IMR-90 (cell line): ENCODE measurements at regions not wholly inside any gene's neighbourhood (a gene's known extent, or its start where the extent isn't known, plus 50 kb on each side); places are given as distances from the start of the nearest gene placed in this dataset.

ENCODE experiments used
- ATAC-seq: fragments of 200-7000 bp; cut with Tn5 transposase; 2 replicates; pipeline ENCODE4 v1.9.1; 2020; ENCODE audit warnings: low read depth, mild to moderate bottlenecking, moderate library complexity
- BruUV-seq: library from RNA; stranded (reverse); fragments of 400-500 nt; replicated peaks from 2 replicates; lab custom pipeline; 2021; lab: Mats Ljungman, UMichigan
- CTCF ChIA-PET: fragments of 300-600 bp; formaldehyde crosslinking; extraction: SDS; loops from one replicate; lab custom pipeline; 2021; ENCODE audit warnings: antibody characterized with exemption; lab: Yijun Ruan, JAX
- POLR2A ChIA-PET: fragments of 300-600 bp; sonication (Branson Sonifier 250); formaldehyde crosslinking; loops from one replicate; lab custom pipeline; 2022; ENCODE audit warnings: antibody characterized with exemption; ENCODE audit not compliant: unreplicated experiment; lab: Charles Lee
- DNase-seq: peaks from one replicate; pipeline ENCODE4 v3.0.0; 2013
- H2AFZ ChIP-seq: replicated peaks from 2 replicates; pipeline ENCODE3; 2013; ENCODE audit warnings: low read length, mild to moderate bottlenecking; ENCODE audit not compliant: poor library complexity
- H2AK5ac ChIP-seq: 2 replicates; pipeline ENCODE4 v1.6.1; 2013; ENCODE audit warnings: low read depth, low read length, inconsistent platforms
- H2AK9ac ChIP-seq: replicated peaks from 2 replicates; pipeline ENCODE3; 2013; ENCODE audit warnings: mild to moderate bottlenecking, low read depth, low read length, moderate library complexity; ENCODE audit not compliant: poor library complexity
- H2BK120ac ChIP-seq: 2 replicates; pipeline ENCODE4 v1.6.1; 2013; ENCODE audit warnings: low read depth, low read length, inconsistent platforms
- H2BK15ac ChIP-seq: 3 replicates; pipeline ENCODE4 v1.6.1; 2013; ENCODE audit warnings: low read depth, low read length, inconsistent platforms
- H2BK20ac ChIP-seq: 2 replicates; pipeline ENCODE4 v1.6.1; 2013; ENCODE audit warnings: low read depth, mild to moderate bottlenecking, inconsistent platforms, low read length, moderate library complexity
- H2BK5ac ChIP-seq: 2 replicates; pipeline ENCODE4 v1.6.1; 2013; ENCODE audit warnings: mild to moderate bottlenecking, low read depth, low read length, inconsistent platforms; ENCODE audit not compliant: poor library complexity, severe bottlenecking
- H3K14ac ChIP-seq: replicated peaks from 2 replicates; pipeline ENCODE4 v1.6.1; 2013; ENCODE audit warnings: low read depth, low read length, inconsistent platforms
- H3K18ac ChIP-seq: 2 replicates; pipeline ENCODE4 v1.6.1; 2013; ENCODE audit warnings: low read depth, low read length, control low read depth
- H3K23ac ChIP-seq: 2 replicates; pipeline ENCODE4 v1.6.1; 2013; ENCODE audit warnings: low read depth, low read length, inconsistent platforms
- H3K27ac ChIP-seq: 2 replicates; pipeline ENCODE4 v1.5.1; 2013; ENCODE audit warnings: mild to moderate bottlenecking, control low read depth, low read length; ENCODE audit not compliant: insufficient read depth
- H3K27me3 ChIP-seq: 2 replicates; pipeline ENCODE4 v1.6.1; 2013; ENCODE audit warnings: low read length; ENCODE audit not compliant: control insufficient read depth, insufficient read depth
- H3K36me3 ChIP-seq: 2 replicates; pipeline ENCODE4 v1.6.1; 2013; ENCODE audit warnings: low read length, mixed read lengths; ENCODE audit not compliant: control insufficient read depth, insufficient read depth
- H3K4ac ChIP-seq: 2 replicates; pipeline ENCODE4 v1.6.1; 2013; ENCODE audit warnings: low read depth, low read length, inconsistent platforms
- H3K4me1 ChIP-seq: 2 replicates; pipeline ENCODE4 v1.6.1; 2013; ENCODE audit warnings: low read length, mixed read lengths; ENCODE audit not compliant: control insufficient read depth, insufficient read depth
- H3K4me2 ChIP-seq: 2 replicates; pipeline ENCODE4 v1.6.1; 2013; ENCODE audit warnings: low read depth, mild to moderate bottlenecking, control low read depth, low read length, moderate library complexity
- H3K4me3 ChIP-seq: 2 replicates; pipeline ENCODE4 v1.5.1; 2013; ENCODE audit warnings: low read depth, mild to moderate bottlenecking, control low read depth, low read length, moderate library complexity; ENCODE audit not compliant: insufficient read depth
- H3K56ac ChIP-seq: 2 replicates; pipeline ENCODE4 v1.6.1; 2013; ENCODE audit warnings: low read length, inconsistent platforms; ENCODE audit not compliant: insufficient read depth; ENCODE audit errors: extremely low read depth
- H3K79me1 ChIP-seq, 2 experiments: 2 replicates each; pipeline ENCODE4 v1.6.1; 2013; ENCODE audit warnings: low read length in 2 of 2, inconsistent platforms in 1 of 2, low read depth in 1 of 2
- H3K9ac ChIP-seq: 2 replicates; pipeline ENCODE4 v1.6.1; 2013; ENCODE audit warnings: low read depth, low read length, control low read depth
- H3K9me1 ChIP-seq: 2 replicates; pipeline ENCODE4 v1.6.1; 2013; ENCODE audit warnings: low read length, inconsistent platforms; ENCODE audit not compliant: insufficient read depth
- H3K9me3 ChIP-seq: 2 replicates; pipeline ENCODE4 v1.6.1; 2013; ENCODE audit warnings: low read length; ENCODE audit not compliant: control insufficient read depth, insufficient read depth
- H4K20me1 ChIP-seq: 2 replicates; pipeline ENCODE4 v1.6.1; 2013; ENCODE audit warnings: low read length, inconsistent platforms; ENCODE audit not compliant: insufficient read depth
- H4K5ac ChIP-seq: 2 replicates; pipeline ENCODE4 v1.6.1; 2013; ENCODE audit warnings: mild to moderate bottlenecking, low read depth, low read length, control low read depth
- H4K8ac ChIP-seq, 2 experiments: 2 replicates each; pipeline ENCODE4 v1.6.1; 2013; ENCODE audit warnings: low read depth in 2 of 2, low read length in 2 of 2, control low read depth in 1 of 2, inconsistent platforms in 1 of 2
- H4K91ac ChIP-seq: 2 replicates; pipeline ENCODE4 v1.6.1; 2013; ENCODE audit warnings: low read depth, low read length, inconsistent platforms; ENCODE audit not compliant: insufficient read depth
- BHLHE40 ChIP-seq: fragments of 150-350 bp; IDR thresholded peaks from 2 replicates; pipeline ENCODE4 v1.6.1; 2016; ENCODE audit warnings: mild to moderate bottlenecking, low read depth, low read length
- CEBPB ChIP-seq: IDR thresholded peaks from 2 replicates; pipeline ENCODE4 v1.6.1; 2012; ENCODE audit warnings: low read depth, low read length, improper control_type of control experiment
- CHD1 ChIP-seq: IDR thresholded peaks from 2 replicates; pipeline ENCODE4 v1.6.1; 2012; ENCODE audit warnings: low read depth, low read length, improper control_type of control experiment
- ELK1 ChIP-seq: fragments of 150-350 bp; IDR thresholded peaks from 2 replicates; pipeline ENCODE4 v1.6.1; 2016; ENCODE audit warnings: low read depth, mild to moderate bottlenecking, low read length, moderate library complexity, borderline replicate concordance
- FOS ChIP-seq: fragments of 150-350 bp; IDR thresholded peaks from 2 replicates; pipeline ENCODE4 v1.6.1; 2016; ENCODE audit warnings: low read depth, low read length
- MAFK ChIP-seq: IDR thresholded peaks from 2 replicates; pipeline ENCODE4 v1.6.1; 2012; ENCODE audit warnings: low read depth, low read length, improper control_type of control experiment
- MAZ ChIP-seq: IDR thresholded peaks from 2 replicates; pipeline ENCODE4 v1.6.1; 2012; ENCODE audit warnings: low read depth, mild to moderate bottlenecking, low read length, improper control_type of control experiment, moderate library complexity, borderline replicate concordance
- MXI1 ChIP-seq: IDR thresholded peaks from 2 replicates; pipeline ENCODE4 v1.6.1; 2012; ENCODE audit warnings: low read depth, mild to moderate bottlenecking, low read length, moderate library complexity, borderline replicate concordance
- NFE2L2 ChIP-seq: fragments of 150-350 bp; IDR thresholded peaks from 2 replicates; pipeline ENCODE4 v1.6.1; 2016; ENCODE audit warnings: low read depth, mild to moderate bottlenecking, low read length
- POLR2A ChIP-seq: IDR thresholded peaks from 2 replicates; pipeline ENCODE4 v1.6.1; 2012; ENCODE audit warnings: mild to moderate bottlenecking, low read depth, low read length
- RAD21 ChIP-seq: IDR thresholded peaks from 2 replicates; pipeline ENCODE4 v1.6.1; 2012; ENCODE audit warnings: low read length, improper control_type of control experiment
- RCOR1 ChIP-seq: IDR thresholded peaks from 2 replicates; pipeline ENCODE4 v1.6.1; 2012; ENCODE audit warnings: mild to moderate bottlenecking, low read length, improper control_type of control experiment; ENCODE audit not compliant: insufficient replicate concordance
- RFX5 ChIP-seq: IDR thresholded peaks from 2 replicates; pipeline ENCODE4 v1.8.0; 2012; ENCODE audit warnings: low read depth, mild to moderate bottlenecking, low read length, moderate library complexity
- SMC3 ChIP-seq: fragments of 150-350 bp; IDR thresholded peaks from 2 replicates; pipeline ENCODE4 v1.6.1; 2016; ENCODE audit warnings: low read depth, mild to moderate bottlenecking, antibody characterized with exemption, low read length, moderate library complexity
- WGBS, 2 experiments: methylation state at CpG; one replicate each; pipeline versions ENCODE4 v1.1.5 to v1.1.7; 2013; ENCODE audit warnings: missing lambda C conversion rate in 2 of 2; ENCODE audit not compliant: insufficient read length in 1 of 2; ENCODE audit errors: extremely low coverage in 2 of 2; 5-methylcytosine and 5-hydroxymethylcytosine counted together
- dilution Hi-C: fragments of 300-500 bp; cut with HindIII; formaldehyde crosslinking; loops from one replicate; pipeline ENCODE4 v1.14.3; 2018; ENCODE audit warnings: low sequenced_read_pairs; ENCODE audit not compliant: unreplicated experiment
- in situ Hi-C: fragments of 300-500 bp; cut with MboI; formaldehyde crosslinking; loops from 3 replicates; pipeline ENCODE4 v1.14.3; 2019; ENCODE audit warnings: low sequenced_read_pairs, inconsistent platforms, mixed read lengths
- intact Hi-C: fragments of 100-400 bp; cut with micrococcal nuclease; formaldehyde crosslinking; loops from 2 replicates; pipeline ENCODE4 v1.10.0; 2022
- TF ChIP-seq, protein P1 (sequence below): conservative IDR thresholded peaks from 2 replicates; pipeline ENCODE4 v1.5.1; 2012; ENCODE audit warnings: mild to moderate bottlenecking, low read depth, low read length, improper control_type of control experiment
- TF ChIP-seq, protein P2 (sequence below): fragments of 150-350 bp; IDR thresholded peaks from 2 replicates; pipeline ENCODE4 v1.6.1; 2017; ENCODE audit warnings: mild to moderate bottlenecking, antibody characterized with exemption, low read length, low read depth

DNA sequence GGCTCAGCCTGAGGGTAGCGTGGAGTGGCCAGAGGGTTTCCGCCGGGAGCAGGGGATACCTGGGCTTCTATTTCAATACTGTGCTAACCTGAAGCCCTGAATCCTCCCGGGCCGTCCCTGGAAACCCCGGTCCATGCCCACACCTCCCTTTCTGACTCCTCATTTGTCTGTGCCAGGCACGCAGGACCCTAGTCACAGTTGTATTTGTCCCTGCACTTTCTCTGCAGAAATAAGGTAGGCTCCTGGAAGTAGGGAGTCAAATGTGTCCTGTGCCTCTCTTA is 418.8 kb upstream of the HS6ST1 start:
- H2BK120ac ChIP-seq: no peak overlapping the region
- DNase-seq (no peak), ATAC-seq (no peak)
- no peak overlapping the region for H2BK5ac ChIP-seq
- H2BK20ac ChIP-seq: no peak overlapping the region
- in situ Hi-C loops (loop anchor here (25.0 kb wide), 1 partner anchor 675 kb away; no protein-coding TSS in a partner anchor), intact Hi-C loops (loop anchor here (5.0 to 10.0 kb wide), 3 partner anchors 263 to 555 kb away; no protein-coding TSS in a partner anchor), dilution Hi-C loops (no loop called here)
- no peaks in the 10 kb centered on the region for H3K36me3 ChIP-seq
- peaks cover 10% of the 10 kb centered on the region; the same call in 1 of the 2 replicates for H3K27me3 ChIP-seq
- H3K23ac ChIP-seq: no peak overlapping the region
- H3K4me2 ChIP-seq: no peak overlapping the region
- no peak overlapping the region for H4K5ac ChIP-seq
- H3K4ac ChIP-seq: no peak overlapping the region
- no peak overlapping the region for H3K18ac ChIP-seq
- H2AFZ ChIP-seq: no peak overlapping the region
- CTCF ChIA-PET: no interaction called here
- H3K4me1 ChIP-seq: peaks cover 11% of the 10 kb centered on the region; the same call in 1 of the 2 replicates
- BruUV-seq: no TSS peak
- H3K56ac ChIP-seq: no peak overlapping the region
- no peaks in the 10 kb centered on the region for H3K79me1 ChIP-seq
- H3K9ac ChIP-seq: no peak overlapping the region
- POLR2A ChIA-PET: no interaction called here
- no peak overlapping the region for H2AK5ac ChIP-seq
- no peak overlapping the region for H4K91ac ChIP-seq
- H4K8ac ChIP-seq: no peak overlapping the region
- no peak overlapping the region for H3K4me3 ChIP-seq
- TF ChIP-seq BHLHE40 (no peak), RAD21 (no peak), RFX5 (no peak), MXI1 (no peak), CHD1 (no peak), POLR2A (no peak), FOS (no peak), NFE2L2 (no peak), MAFK (no peak), RCOR1 (no peak), ELK1 (no peak), CEBPB (no peak), MAZ (no peak), SMC3 (no peak)
- TF ChIP-seq, protein P1, sequence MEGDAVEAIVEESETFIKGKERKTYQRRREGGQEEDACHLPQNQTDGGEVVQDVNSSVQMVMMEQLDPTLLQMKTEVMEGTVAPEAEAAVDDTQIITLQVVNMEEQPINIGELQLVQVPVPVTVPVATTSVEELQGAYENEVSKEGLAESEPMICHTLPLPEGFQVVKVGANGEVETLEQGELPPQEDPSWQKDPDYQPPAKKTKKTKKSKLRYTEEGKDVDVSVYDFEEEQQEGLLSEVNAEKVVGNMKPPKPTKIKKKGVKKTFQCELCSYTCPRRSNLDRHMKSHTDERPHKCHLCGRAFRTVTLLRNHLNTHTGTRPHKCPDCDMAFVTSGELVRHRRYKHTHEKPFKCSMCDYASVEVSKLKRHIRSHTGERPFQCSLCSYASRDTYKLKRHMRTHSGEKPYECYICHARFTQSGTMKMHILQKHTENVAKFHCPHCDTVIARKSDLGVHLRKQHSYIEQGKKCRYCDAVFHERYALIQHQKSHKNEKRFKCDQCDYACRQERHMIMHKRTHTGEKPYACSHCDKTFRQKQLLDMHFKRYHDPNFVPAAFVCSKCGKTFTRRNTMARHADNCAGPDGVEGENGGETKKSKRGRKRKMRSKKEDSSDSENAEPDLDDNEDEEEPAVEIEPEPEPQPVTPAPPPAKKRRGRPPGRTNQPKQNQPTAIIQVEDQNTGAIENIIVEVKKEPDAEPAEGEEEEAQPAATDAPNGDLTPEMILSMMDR: no peak
- TF ChIP-seq, protein P2, sequence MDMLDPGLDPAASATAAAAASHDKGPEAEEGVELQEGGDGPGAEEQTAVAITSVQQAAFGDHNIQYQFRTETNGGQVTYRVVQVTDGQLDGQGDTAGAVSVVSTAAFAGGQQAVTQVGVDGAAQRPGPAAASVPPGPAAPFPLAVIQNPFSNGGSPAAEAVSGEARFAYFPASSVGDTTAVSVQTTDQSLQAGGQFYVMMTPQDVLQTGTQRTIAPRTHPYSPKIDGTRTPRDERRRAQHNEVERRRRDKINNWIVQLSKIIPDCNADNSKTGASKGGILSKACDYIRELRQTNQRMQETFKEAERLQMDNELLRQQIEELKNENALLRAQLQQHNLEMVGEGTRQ: no peak
- no peaks in the 10 kb centered on the region for H3K9me1 ChIP-seq
- H3K27ac ChIP-seq: no peak overlapping the region
- no peak overlapping the region for H2BK15ac ChIP-seq
- no CpG with 5 or more reads among the region's 7 CpGs for WGBS, 2 experiments
- no peak overlapping the region for H2AK9ac ChIP-seq
- no peaks in the 10 kb centered on the region for H4K20me1 ChIP-seq
- H3K9me3 ChIP-seq: no peaks in the 10 kb centered on the region
- H3K14ac ChIP-seq: no peak overlapping the region
